SK-N-SH (cell line): ENCODE measurements at regions not wholly inside any gene's neighbourhood (a gene's known extent, or its start where the extent isn't known, plus 50 kb on each side); places are given as distances from the start of the nearest gene placed in this dataset.

Source experiments
- CTCF ChIA-PET: fragments of 300-600, 350-600 bp; formaldehyde crosslinking; extraction: SDS; loops from one replicate; lab custom pipeline; 2021; lab: Yijun Ruan, JAX
- POLR2A ChIA-PET: fragments of 350-600 bp; sonication (Branson Sonifier 250); formaldehyde crosslinking; extraction: SDS; loops from one replicate; lab custom pipeline; 2020; ENCODE audit warnings: antibody characterized with exemption, inconsistent platforms; lab: Yijun Ruan, JAX
- DNase-seq: peaks from one replicate; pipeline ENCODE4 v3.0.0; 2012
- H2AFZ ChIP-seq: fragments of 200-600 bp; sonication (generic); 2 replicates; pipeline ENCODE4 v1.8.1; 2016; ENCODE audit warnings: antibody characterized with exemption, mild to moderate bottlenecking, low read depth
- H3F3A ChIP-seq: fragments of 200-600 bp; sonication (generic); replicated peaks from 2 replicates; pipeline ENCODE3; 2016; ENCODE audit warnings: antibody characterized with exemption, mild to moderate bottlenecking; ENCODE audit not compliant: insufficient read depth
- H3K27ac ChIP-seq, 2 experiments: fragments of 200-500 bp in 1 of 2; fragments of 200-600 bp in 1 of 2; sonication (Bioruptor generic) in 1 of 2; sonication (generic), shearing (Covaris generic) in 1 of 2; 2 replicates each; pipeline versions ENCODE4 v1.5.1 to v1.6.1; 2014 to 2016; ENCODE audit warnings: low read depth in 2 of 2, inconsistent platforms in 1 of 2, low read length in 1 of 2, mild to moderate bottlenecking in 1 of 2, mixed read lengths in 1 of 2
- H3K27me3 ChIP-seq: fragments of 200-600 bp; sonication (generic), shearing (Covaris generic); 2 replicates; pipeline ENCODE4 v1.6.1; 2016; ENCODE audit warnings: mixed run types; ENCODE audit not compliant: insufficient read depth
- H3K36me3 ChIP-seq, 2 experiments: fragments of 200-500 bp in 1 of 2; fragments of 200-600 bp in 1 of 2; sonication (Bioruptor generic) in 1 of 2; sonication (generic) in 1 of 2; replicated peaks in 1 of 2; 2 replicates each; pipeline versions ENCODE3 to v1.5.1; 2014 to 2016; ENCODE audit warnings: low read length in 1 of 2, mild to moderate bottlenecking in 1 of 2; ENCODE audit not compliant: insufficient read depth in 2 of 2, control insufficient read depth in 1 of 2
- H3K4me1 ChIP-seq, 2 experiments: fragments of 200-500 bp in 1 of 2; fragments of 200-600 bp in 1 of 2; sonication (Bioruptor generic) in 1 of 2; sonication (generic), shearing (Covaris generic) in 1 of 2; 2 replicates each; pipeline versions ENCODE4 v1.5.1 to v1.6.1; 2014 to 2016; ENCODE audit warnings: low read depth in 1 of 2, low read length in 1 of 2, mixed run types in 1 of 2; ENCODE audit not compliant: insufficient read depth in 2 of 2, control insufficient read depth in 1 of 2
- H3K4me2 ChIP-seq: fragments of 200-600 bp; sonication (generic), shearing (Covaris generic); 2 replicates; pipeline ENCODE4 v1.6.1; 2017; ENCODE audit warnings: mixed run types
- H3K4me3 ChIP-seq, 2 experiments: fragments of 200-500 bp in 1 of 2; fragments of 200-600 bp in 1 of 2; sonication (Bioruptor generic) in 1 of 2; sonication (generic), shearing (Covaris generic) in 1 of 2; 2 replicates each; pipeline versions ENCODE4 v1.5.1 to v1.8.1; 2014 to 2016; ENCODE audit warnings: low read depth in 2 of 2, inconsistent platforms in 1 of 2, low read length in 1 of 2, mild to moderate bottlenecking in 1 of 2, mixed read lengths in 1 of 2, moderate library complexity in 1 of 2
- H3K79me2 ChIP-seq: fragments of 200-600 bp; sonication (generic); 2 replicates; pipeline ENCODE4 v1.8.1; 2017; ENCODE audit warnings: mild to moderate bottlenecking; ENCODE audit not compliant: insufficient read depth
- H3K9ac ChIP-seq: fragments of 200-600 bp; sonication (generic); 2 replicates; pipeline ENCODE4 v1.6.1; 2017; ENCODE audit warnings: mixed run types
- H3K9me2 ChIP-seq: fragments of 200-600 bp; sonication (generic); 2 replicates; pipeline ENCODE4 v1.6.1; 2017; ENCODE audit warnings: mixed run types
- H3K9me3 ChIP-seq: fragments of 200-600 bp; sonication (generic); 2 replicates; pipeline ENCODE4 v1.6.1; 2017; ENCODE audit warnings: mixed run types, mild to moderate bottlenecking, moderate library complexity
- H4K20me1 ChIP-seq: fragments of 200-600 bp; sonication (generic); 2 replicates; pipeline ENCODE4 v1.6.1; 2017; ENCODE audit warnings: mild to moderate bottlenecking, mixed run types; ENCODE audit not compliant: insufficient read depth
- FOXJ3 ChIP-seq: sonication (generic); formaldehyde crosslinking; IDR thresholded peaks from 2 replicates; pipeline ENCODE4 v1.5.1; 2020; ENCODE audit warnings: mild to moderate bottlenecking, missing genetic modification reagents
- FOXM1 ChIP-seq: IDR thresholded peaks from 2 replicates; pipeline ENCODE4 v1.4.0; 2012; ENCODE audit warnings: low read depth, mild to moderate bottlenecking
- IRF3 ChIP-seq: fragments of 150-350 bp; IDR thresholded peaks from 2 replicates; pipeline ENCODE4 v1.6.1; 2016; ENCODE audit warnings: mild to moderate bottlenecking, low read depth, low read length
- MAX ChIP-seq: IDR thresholded peaks from 2 replicates; pipeline ENCODE4 v1.4.0; 2012; ENCODE audit warnings: low read depth
- MXI1 ChIP-seq: IDR thresholded peaks from 2 replicates; pipeline ENCODE4 v1.6.1; 2012; ENCODE audit warnings: mild to moderate bottlenecking, low read depth, low read length, improper control_type of control experiment
- RAD21 ChIP-seq: IDR thresholded peaks from 2 replicates; pipeline ENCODE4 v1.6.1; 2012; ENCODE audit warnings: mild to moderate bottlenecking, low read length
- RCOR1 ChIP-seq: fragments of 150-350 bp; IDR thresholded peaks from 2 replicates; pipeline ENCODE4 v1.6.1; 2017; ENCODE audit warnings: antibody characterized with exemption, low read length
- RFX5 ChIP-seq: IDR thresholded peaks from 2 replicates; pipeline ENCODE4 v1.6.1; 2012; ENCODE audit warnings: mild to moderate bottlenecking, improper control_type of control experiment, low read length
- TAF1 ChIP-seq: IDR thresholded peaks from 2 replicates; pipeline ENCODE4 v1.6.1; 2012; ENCODE audit warnings: low read depth, mild to moderate bottlenecking, low read length, moderate library complexity, borderline replicate concordance
- TCF12 ChIP-seq: IDR thresholded peaks from 2 replicates; pipeline ENCODE4 v1.4.0; 2012
- TEAD4 ChIP-seq: IDR thresholded peaks from 2 replicates; pipeline ENCODE4 v1.4.0; 2012; ENCODE audit warnings: mild to moderate bottlenecking, borderline replicate concordance; ENCODE audit not compliant: insufficient read depth
- YY1 ChIP-seq: IDR thresholded peaks from 2 replicates; pipeline ENCODE4 v1.4.0; 2012; ENCODE audit warnings: low read depth, mild to moderate bottlenecking
- WGBS: methylation state at CpG from one replicate; pipeline ENCODE4 v1.1.6; 2017; ENCODE audit warnings: low lambda C conversion rate; 5-methylcytosine and 5-hydroxymethylcytosine counted together
- TF ChIP-seq, protein P1 (sequence below): fragments of 200-600 bp; sonication (generic); IDR thresholded peaks from 2 replicates; pipeline ENCODE4 v1.6.1; 2017; ENCODE audit warnings: antibody characterized with exemption, mild to moderate bottlenecking, moderate library complexity
- TF ChIP-seq, protein P2 (sequence below): IDR thresholded peaks from 2 replicates; pipeline ENCODE4 v1.6.1; 2012; ENCODE audit warnings: mild to moderate bottlenecking, low read depth, low read length, moderate library complexity

DNA sequence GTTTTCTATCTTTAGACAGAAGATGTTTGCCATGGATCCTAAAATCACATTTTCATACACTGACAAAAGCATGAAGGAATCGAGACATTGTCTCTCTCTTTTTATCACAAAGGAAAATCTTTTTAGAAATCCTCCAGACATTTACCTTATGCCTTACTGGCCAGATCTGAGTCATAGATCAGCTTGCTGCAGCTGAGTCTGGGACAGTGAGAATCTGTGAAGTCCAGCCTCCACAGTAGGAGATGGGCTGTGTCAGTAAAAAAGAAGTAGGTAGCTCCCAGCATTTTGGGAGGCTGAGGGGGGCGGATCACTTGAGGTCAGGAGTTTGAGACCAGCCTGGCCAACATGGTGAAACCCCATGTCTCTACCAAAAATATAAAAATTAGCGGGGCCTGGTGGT lies 333.4 kb upstream of the ZNF462 start (continued):
- TF ChIP-seq, protein P1, sequence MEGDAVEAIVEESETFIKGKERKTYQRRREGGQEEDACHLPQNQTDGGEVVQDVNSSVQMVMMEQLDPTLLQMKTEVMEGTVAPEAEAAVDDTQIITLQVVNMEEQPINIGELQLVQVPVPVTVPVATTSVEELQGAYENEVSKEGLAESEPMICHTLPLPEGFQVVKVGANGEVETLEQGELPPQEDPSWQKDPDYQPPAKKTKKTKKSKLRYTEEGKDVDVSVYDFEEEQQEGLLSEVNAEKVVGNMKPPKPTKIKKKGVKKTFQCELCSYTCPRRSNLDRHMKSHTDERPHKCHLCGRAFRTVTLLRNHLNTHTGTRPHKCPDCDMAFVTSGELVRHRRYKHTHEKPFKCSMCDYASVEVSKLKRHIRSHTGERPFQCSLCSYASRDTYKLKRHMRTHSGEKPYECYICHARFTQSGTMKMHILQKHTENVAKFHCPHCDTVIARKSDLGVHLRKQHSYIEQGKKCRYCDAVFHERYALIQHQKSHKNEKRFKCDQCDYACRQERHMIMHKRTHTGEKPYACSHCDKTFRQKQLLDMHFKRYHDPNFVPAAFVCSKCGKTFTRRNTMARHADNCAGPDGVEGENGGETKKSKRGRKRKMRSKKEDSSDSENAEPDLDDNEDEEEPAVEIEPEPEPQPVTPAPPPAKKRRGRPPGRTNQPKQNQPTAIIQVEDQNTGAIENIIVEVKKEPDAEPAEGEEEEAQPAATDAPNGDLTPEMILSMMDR, result no peak
- no peak for TF ChIP-seq TAF1
- no peak for TF ChIP-seq TEAD4

DNA sequence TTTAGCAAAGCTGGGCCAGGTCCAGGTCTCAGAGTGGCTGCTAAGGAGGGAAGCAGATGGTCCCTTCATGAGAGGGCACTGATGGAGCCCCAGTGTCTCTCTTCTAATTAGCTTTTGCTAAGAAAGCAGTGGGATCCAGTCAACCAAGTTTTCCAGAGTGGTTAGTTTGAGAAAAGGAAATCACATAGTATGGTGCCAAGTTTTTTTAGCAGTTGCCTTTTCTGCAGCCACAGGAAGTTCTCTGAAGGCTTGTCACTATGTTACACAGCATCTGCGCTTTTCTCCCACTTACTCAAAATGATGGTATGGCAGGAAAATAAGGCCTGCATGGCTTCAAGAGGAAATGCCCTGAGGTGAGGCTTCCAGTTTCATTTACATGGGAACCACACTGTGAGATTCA lies 331.5 kb upstream of the ZNF462 start:
- Histone ChIP-seq H3K27me3 (no peaks in the 10 kb centered on the region), H3K4me3 (no peak overlapping the region), H3K79me2 (no peaks in the 10 kb centered on the region), H3K4me1 (peaks cover 0 to 2% of the 10 kb centered on the region in 2 experiments; a peak in 1 of 4 replicates), H3F3A (no peaks in the 10 kb centered on the region), H3K27ac (no peak overlapping the region), H2AFZ (no peak overlapping the region), H4K20me1 (no peaks in the 10 kb centered on the region), H3K9me3 (no peaks in the 10 kb centered on the region), H3K9ac (no peak overlapping the region), H3K4me2 (no peak overlapping the region), H3K36me3 (no peaks in the 10 kb centered on the region), H3K9me2 (no peaks in the 10 kb centered on the region)
- ChIA-PET CTCF (no interaction called here), POLR2A (no interaction called here)
- no peak for TF ChIP-seq YY1
- no peak for TF ChIP-seq MAX
- no peak for TF ChIP-seq TCF12
- no peak for TF ChIP-seq FOXM1
- DNase-seq, result no peak
- WGBS, result 47% methylated on average over 1 of the region's 1 CpG

DNA sequence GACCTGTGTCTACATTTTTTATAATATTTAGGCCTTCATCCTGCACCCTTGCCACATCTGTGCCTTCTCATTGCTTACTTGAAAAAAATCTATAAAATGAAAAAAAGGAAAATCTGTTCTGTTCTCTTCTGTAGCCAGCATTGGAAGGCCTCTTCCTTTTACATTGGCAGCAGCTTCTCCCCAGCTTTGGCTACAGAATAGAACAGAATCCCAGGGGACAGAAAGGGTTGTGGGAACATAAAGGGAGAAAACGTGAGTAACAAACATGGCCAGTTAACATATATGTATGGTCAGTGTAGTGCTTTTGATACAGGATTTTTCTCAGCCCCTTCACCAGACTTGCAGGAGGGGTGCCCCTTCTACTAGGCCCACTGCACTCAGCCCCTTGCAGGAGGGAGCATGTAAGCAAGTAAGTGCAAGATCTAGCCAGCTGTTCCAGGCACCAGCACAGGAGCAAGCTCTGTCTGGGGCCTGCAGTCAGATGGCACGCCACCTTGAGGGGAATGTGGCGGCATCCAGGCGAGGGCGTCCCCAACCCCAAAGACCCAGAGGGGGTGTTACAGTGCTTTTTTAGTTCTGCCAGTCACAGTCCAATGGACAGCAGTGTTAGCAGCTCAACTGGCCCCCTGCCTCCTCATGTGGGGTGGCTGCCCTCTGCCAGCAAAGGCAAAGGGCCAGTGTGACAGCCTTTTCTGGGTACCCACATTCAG lies 330.5 kb upstream of the ZNF462 start:
- no peaks in the 10 kb centered on the region for H3K9me2 ChIP-seq
- POLR2A ChIA-PET, result no interaction called here
- no peaks in the 10 kb centered on the region for H4K20me1 ChIP-seq
- H3K36me3 ChIP-seq, result no peaks in the 10 kb centered on the region
- DNase-seq, result no peak
- H3K27ac ChIP-seq, result no peak overlapping the region
- no peak overlapping the region for H2AFZ ChIP-seq
- peaks cover 0 to 2% of the 10 kb centered on the region in 2 experiments; a peak in 1 of 4 replicates for H3K4me1 ChIP-seq
- TF ChIP-seq RAD21 (no peak), FOXJ3 (no peak), RCOR1 (no peak), IRF3 (no peak), RFX5 (no peak), MAX (no peak), MXI1 (no peak), TCF12 (no peak)
- TF ChIP-seq, protein P2, sequence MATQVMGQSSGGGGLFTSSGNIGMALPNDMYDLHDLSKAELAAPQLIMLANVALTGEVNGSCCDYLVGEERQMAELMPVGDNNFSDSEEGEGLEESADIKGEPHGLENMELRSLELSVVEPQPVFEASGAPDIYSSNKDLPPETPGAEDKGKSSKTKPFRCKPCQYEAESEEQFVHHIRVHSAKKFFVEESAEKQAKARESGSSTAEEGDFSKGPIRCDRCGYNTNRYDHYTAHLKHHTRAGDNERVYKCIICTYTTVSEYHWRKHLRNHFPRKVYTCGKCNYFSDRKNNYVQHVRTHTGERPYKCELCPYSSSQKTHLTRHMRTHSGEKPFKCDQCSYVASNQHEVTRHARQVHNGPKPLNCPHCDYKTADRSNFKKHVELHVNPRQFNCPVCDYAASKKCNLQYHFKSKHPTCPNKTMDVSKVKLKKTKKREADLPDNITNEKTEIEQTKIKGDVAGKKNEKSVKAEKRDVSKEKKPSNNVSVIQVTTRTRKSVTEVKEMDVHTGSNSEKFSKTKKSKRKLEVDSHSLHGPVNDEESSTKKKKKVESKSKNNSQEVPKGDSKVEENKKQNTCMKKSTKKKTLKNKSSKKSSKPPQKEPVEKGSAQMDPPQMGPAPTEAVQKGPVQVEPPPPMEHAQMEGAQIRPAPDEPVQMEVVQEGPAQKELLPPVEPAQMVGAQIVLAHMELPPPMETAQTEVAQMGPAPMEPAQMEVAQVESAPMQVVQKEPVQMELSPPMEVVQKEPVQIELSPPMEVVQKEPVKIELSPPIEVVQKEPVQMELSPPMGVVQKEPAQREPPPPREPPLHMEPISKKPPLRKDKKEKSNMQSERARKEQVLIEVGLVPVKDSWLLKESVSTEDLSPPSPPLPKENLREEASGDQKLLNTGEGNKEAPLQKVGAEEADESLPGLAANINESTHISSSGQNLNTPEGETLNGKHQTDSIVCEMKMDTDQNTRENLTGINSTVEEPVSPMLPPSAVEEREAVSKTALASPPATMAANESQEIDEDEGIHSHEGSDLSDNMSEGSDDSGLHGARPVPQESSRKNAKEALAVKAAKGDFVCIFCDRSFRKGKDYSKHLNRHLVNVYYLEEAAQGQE, result no peak
- TF ChIP-seq, all 33 proteins: peak for 0
- Histone ChIP-seq H3K4me2 (no peak overlapping the region), H3K27me3 (no peaks in the 10 kb centered on the region), H3K79me2 (no peaks in the 10 kb centered on the region), H3F3A (no peaks in the 10 kb centered on the region), H3K4me3 (no peak overlapping the region), H3K9ac (no peak overlapping the region), H3K9me3 (no peaks in the 10 kb centered on the region)
- WGBS, result 10% methylated on average over 1 of the region's 5 CpGs
- CTCF ChIA-PET, result no interaction called here
